SU-DHL-6 (cell line): ENCODE measurements at regions not wholly inside any gene's neighbourhood (a gene's known extent, or its start where the extent isn't known, plus 50 kb on each side); places are given as distances from the start of the nearest gene placed in this dataset.

Experiments
- H2AFZ ChIP-seq: fragments of 200-600 bp; sonication (generic); 2 replicates; pipeline ENCODE4 v1.6.1; 2014; ENCODE audit warnings: low read depth, mild to moderate bottlenecking, moderate library complexity, mixed read lengths, antibody characterized with exemption, low read length; ENCODE audit not compliant: severe bottlenecking
- H3F3A ChIP-seq: fragments of 200-600 bp; shearing (Covaris generic); 2 replicates; pipeline ENCODE4 v1.6.0; 2016; ENCODE audit warnings: antibody characterized with exemption, mild to moderate bottlenecking; ENCODE audit not compliant: insufficient read depth
- H3K27ac ChIP-seq: fragments of 200-600 bp; sonication (generic); 2 replicates; pipeline ENCODE4 v1.5.1; 2016; ENCODE audit warnings: low read depth, mild to moderate bottlenecking, low read length, moderate library complexity, mixed read lengths
- H3K27me3 ChIP-seq: fragments of 200-600 bp; sonication (generic), shearing (Covaris generic); 2 replicates; pipeline ENCODE4 v1.6.0; 2014; ENCODE audit warnings: mild to moderate bottlenecking, low read length
- H3K36me3 ChIP-seq: fragments of 200-600 bp; sonication (generic); 2 replicates; pipeline ENCODE4 v1.6.1; 2014; ENCODE audit warnings: mild to moderate bottlenecking, low read length, mixed read lengths
- H3K4me2 ChIP-seq: fragments of 300-600, 200-600 bp; shearing (Covaris generic), sonication (generic); 2 replicates; pipeline ENCODE4 v1.6.0; 2014; ENCODE audit warnings: low read length, low read depth, mild to moderate bottlenecking; ENCODE audit not compliant: poor library complexity, severe bottlenecking
- H3K4me3 ChIP-seq: fragments of 200-600 bp; sonication (generic); 2 replicates; pipeline ENCODE4 v1.5.1; 2014; ENCODE audit warnings: antibody characterized with exemption, low read length, mild to moderate bottlenecking, mixed read lengths; ENCODE audit not compliant: insufficient read depth, poor library complexity, severe bottlenecking
- H3K79me2 ChIP-seq: fragments of 200-600 bp; sonication (generic); 2 replicates; pipeline ENCODE4 v1.6.1; 2014; ENCODE audit warnings: mild to moderate bottlenecking, low read length, moderate library complexity; ENCODE audit not compliant: insufficient read depth
- H3K9ac ChIP-seq: fragments of 200-600 bp; sonication (generic); 2 replicates; pipeline ENCODE4 v1.7.0; 2014; ENCODE audit warnings: mild to moderate bottlenecking, low read length
- H3K9me2 ChIP-seq: fragments of 200-600 bp; sonication (generic); replicated peaks from 2 replicates; pipeline ENCODE4 v1.6.1; 2014; ENCODE audit warnings: low read length; ENCODE audit not compliant: insufficient read depth
- H3K9me3 ChIP-seq: fragments of 200-600 bp; sonication (generic); 2 replicates; pipeline ENCODE4 v1.6.1; 2014; ENCODE audit warnings: low read length, mixed read lengths; ENCODE audit not compliant: insufficient read depth
- H4K20me1 ChIP-seq: fragments of 200-600 bp; sonication (generic); 2 replicates; pipeline ENCODE4 v1.6.1; 2014; ENCODE audit warnings: low read depth, mild to moderate bottlenecking, antibody characterized with exemption, low read length, moderate library complexity, mixed read lengths
- CTCF ChIP-seq: fragments of 200-600 bp; sonication (generic); IDR thresholded peaks from one replicate; pipeline ENCODE4 v1.5.1; 2017; ENCODE audit warnings: antibody characterized with exemption, mild to moderate bottlenecking, low read length, moderate library complexity; ENCODE audit not compliant: insufficient read depth, poor library complexity, severe bottlenecking
- EZH2phosphoT487 ChIP-seq: fragments of 200-600 bp; sonication (generic), shearing (Covaris generic); conservative IDR thresholded peaks from 2 replicates; pipeline ENCODE4 v1.6.1; 2018; ENCODE audit warnings: mild to moderate bottlenecking, antibody characterized with exemption, low read length, moderate library complexity, mixed read lengths

- Histone ChIP-seq H2AFZ (no peak overlapping the region), H3K79me2 (no peaks in the 10 kb centered on the region), H3F3A (no peaks in the 10 kb centered on the region), H3K36me3 (no peaks in the 10 kb centered on the region), H3K27me3 (no peaks in the 10 kb centered on the region), H3K9me3 (no peaks in the 10 kb centered on the region), H3K9ac (no peak overlapping the region), H3K4me2 (no peak overlapping the region), H4K20me1 (no peaks in the 10 kb centered on the region), H3K4me3 (no peak overlapping the region), H3K9me2 (no peaks in the 10 kb centered on the region), H3K27ac (no peak overlapping the region)
- TF ChIP-seq EZH2phosphoT487 = no peak
- TF ChIP-seq CTCF = no peak
Observed at GRCh38 chr7:115223959-115224358, 302.1 kb downstream of the MDFIC start.

GRCh38 chr7:115221456-115221855 lies 299.6 kb downstream of the MDFIC start:
- H2AFZ ChIP-seq = no peak overlapping the region
- no peak overlapping the region for H3K9ac ChIP-seq
- H3K4me2 ChIP-seq = no peak overlapping the region
- no peaks in the 10 kb centered on the region for H3K9me3 ChIP-seq
- no peaks in the 10 kb centered on the region for H3K9me2 ChIP-seq
- no peak overlapping the region for H3K27ac ChIP-seq
- no peaks in the 10 kb centered on the region for H4K20me1 ChIP-seq
- no peaks in the 10 kb centered on the region for H3F3A ChIP-seq
- H3K36me3 ChIP-seq = no peaks in the 10 kb centered on the region
- no peak for TF ChIP-seq EZH2phosphoT487
- no peak for TF ChIP-seq CTCF
- H3K27me3 ChIP-seq = no peaks in the 10 kb centered on the region
- H3K4me3 ChIP-seq = no peak overlapping the region
- no peaks in the 10 kb centered on the region for H3K79me2 ChIP-seq

- no peak overlapping the region for H3K4me3 ChIP-seq
- H3K27me3 ChIP-seq = no peaks in the 10 kb centered on the region
- no peak for TF ChIP-seq CTCF
- no peak for TF ChIP-seq EZH2phosphoT487
Observed at GRCh38 chr7:115218076-115218475, 296.2 kb downstream of the MDFIC start.

GRCh38 chr7:115217373-115217772 lies 295.5 kb downstream of the MDFIC start:
- no peak overlapping the region for H3K4me2 ChIP-seq
- no peak overlapping the region for H2AFZ ChIP-seq
- TF ChIP-seq CTCF = no peak
- H4K20me1 ChIP-seq = no peaks in the 10 kb centered on the region
- no peak overlapping the region for H3K4me3 ChIP-seq
- H3K9ac ChIP-seq = no peak overlapping the region
- H3K27ac ChIP-seq = no peak overlapping the region
- no peaks in the 10 kb centered on the region for H3K27me3 ChIP-seq
- H3K9me3 ChIP-seq = no peaks in the 10 kb centered on the region
- H3K9me2 ChIP-seq = no peaks in the 10 kb centered on the region
- no peaks in the 10 kb centered on the region for H3K36me3 ChIP-seq
- no peaks in the 10 kb centered on the region for H3K79me2 ChIP-seq
- no peaks in the 10 kb centered on the region for H3F3A ChIP-seq

More at GRCh38 chr7:115218076-115218475, 296.2 kb downstream of the MDFIC start:
- Histone ChIP-seq H3K36me3 (no peaks in the 10 kb centered on the region), H3K4me2 (no peak overlapping the region), H3K27ac (no peak overlapping the region), H3K9ac (no peak overlapping the region), H2AFZ (no peak overlapping the region), H3K79me2 (no peaks in the 10 kb centered on the region), H3K9me2 (no peaks in the 10 kb centered on the region), H3F3A (no peaks in the 10 kb centered on the region), H4K20me1 (no peaks in the 10 kb centered on the region), H3K9me3 (no peaks in the 10 kb centered on the region)
